ENCODE measurements at regions not wholly inside any gene's neighbourhood (a gene's known extent, or its start where the extent isn't known, plus 50 kb on each side); places are given as distances from the start of the nearest gene placed in this dataset.

- Histone ChIP-seq H3K9ac (ENCODE audit: insufficient read depth, low read depth, low read length) (no peak overlapping the region), H3K27ac (ENCODE audit: extremely low read length, insufficient read depth, low read length) (no peak overlapping the region), H3K27me3 (ENCODE audit: control insufficient read depth in 1 of 2, insufficient read depth in 2 of 2, low read length in 2 of 2) (no peaks in the 10 kb centered on the region), H3K36me3 (replicated peaks in 1 of 2; ENCODE audit: control insufficient read depth in 1 of 2, insufficient read depth in 2 of 2, low read length in 2 of 2) (no peaks in the 10 kb centered on the region), H3K4me2 (ENCODE audit: low read depth, low read length) (no peak overlapping the region), H2AFZ (ENCODE audit: low read length) (no peak overlapping the region), H3K4me1 (ENCODE audit: insufficient read depth, low read length) (no peaks in the 10 kb centered on the region), H3K4me3 (replicated peaks in 1 of 3; ENCODE audit: insufficient read depth in 1 of 3, low read depth in 2 of 3, low read length in 3 of 3) (no peak overlapping the region), H4K20me1 (ENCODE audit: insufficient read depth, low read length) (no peaks in the 10 kb centered on the region), H3K9me3 (ENCODE audit: low read length) (no peaks in the 10 kb centered on the region), H3K79me2 (ENCODE audit: insufficient read depth, low read length) (no peaks in the 10 kb centered on the region)
- intact Hi-C loops (cut with micrococcal nuclease; ENCODE audit: unreplicated experiment) = no loop called here
- FAIRE-seq (no peak), ATAC-seq (no peak), DNase-seq (ENCODE audit: low spot score) (no peak)
- ChIA-PET CTCF (ENCODE audit: low intra/inter-chr PET ratio, low total read pairs) (no interaction called here), POLR2A (no interaction called here)
- TF ChIP-seq ZNF512 (CRISPR knock-in tag; IDR thresholded peaks at IDR 0.05) = no peak
- no peak for TF ChIP-seq NONO (IDR thresholded peaks at IDR 0.05)
- no peak for TF ChIP-seq NONO (CRISPR knock-in tag; conservative IDR thresholded peaks at IDR 0.05)
- no peak for TF ChIP-seq ZNF235 (CRISPR knock-in tag; IDR thresholded peaks at IDR 0.05; ENCODE audit: borderline replicate concordance)
- no peak for TF ChIP-seq ZNF34 (CRISPR knock-in tag; IDR thresholded peaks at IDR 0.05; ENCODE audit: borderline replicate concordance)
- TF ChIP-seq LBX2 (CRISPR knock-in tag; IDR thresholded peaks at IDR 0.05; ENCODE audit: borderline replicate concordance) = no peak
- no peak for TF ChIP-seq HNF4G (IDR thresholded peaks at IDR 0.05; ENCODE audit: borderline replicate concordance, low read depth, low read length)
- TF ChIP-seq HNF4G (CRISPR knock-in tag; IDR thresholded peaks at IDR 0.05; ENCODE audit: borderline replicate concordance, low read depth) = no peak
- TF ChIP-seq ZNF280D (CRISPR knock-in tag; IDR thresholded peaks at IDR 0.05) = no peak
- TF ChIP-seq PLRG1 (conservative IDR thresholded peaks at IDR 0.05) = no peak
- no peak for TF ChIP-seq HNRNPUL1 (IDR thresholded peaks at IDR 0.05; ENCODE audit: low read depth, low read length)
- no peak for TF ChIP-seq ATRX (CRISPR knock-in tag; IDR thresholded peaks at IDR 0.05; ENCODE audit: borderline replicate concordance)
- no peak for TF ChIP-seq SIN3B (IDR thresholded peaks at IDR 0.05; ENCODE audit: low read length)
- TF ChIP-seq ZNF713 (CRISPR knock-in tag; IDR thresholded peaks at IDR 0.05) = no peak
- TF ChIP-seq TOPORS (CRISPR knock-in tag; IDR thresholded peaks at IDR 0.05) = no peak
- no peak for TF ChIP-seq TFE3 (CRISPR knock-in tag; IDR thresholded peaks at IDR 0.05)
- no peak for TF ChIP-seq CTCF (CRISPR knock-in tag; IDR thresholded peaks at IDR 0.05)
- BruUV-seq (replicated peaks) = no TSS peak
- 0% methylated on average over 1 of the region's 1 CpG for WGBS (ENCODE audit: low lambda C conversion rate)
- in situ Hi-C loops (cut with HindIII; ENCODE audit: extremely low pct_ligation_motif_present, low pct_unique_long_range_greater_than_20kb) = no loop called here
Measured at GRCh38 chr7:124124201-124124600, 91.3 kb upstream of the TMEM229A start.
